GM12878 (cell line): ENCODE measurements at regions not wholly inside any gene's neighbourhood (a gene's known extent, or its start where the extent isn't known, plus 50 kb on each side); places are given as distances from the start of the nearest gene placed in this dataset.

Source experiments
- ATAC-seq: fragments of 200-7000 bp; cut with Tn5 transposase; 3 replicates; pipeline ENCODE4 v1.9.1; 2020; ENCODE audit warnings: mild to moderate bottlenecking, moderate library complexity
- BruUV-seq: library from RNA; stranded (reverse); fragments of 400-500 nt; replicated peaks from 2 replicates; lab custom pipeline; 2021; lab: Mats Ljungman, UMichigan
- CTCF ChIA-PET: fragments of 300-600 bp; sonication (Branson Sonifier 250); formaldehyde crosslinking; extraction: SDS; loops from one replicate; lab custom pipeline; 2021; ENCODE audit warnings: inconsistent platforms; lab: Yijun Ruan, JAX
- POLR2A ChIA-PET: fragments of 350-600 bp; formaldehyde crosslinking; extraction: SDS; loops from one replicate; lab custom pipeline; 2021; ENCODE audit warnings: inconsistent platforms; lab: Charles Lee
- RAD21 ChIA-PET: fragments of 300-600 bp; sonication (Branson Sonifier 250); formaldehyde crosslinking; loops from one replicate; lab custom pipeline; 2023; ENCODE audit warnings: antibody characterized with exemption; ENCODE audit not compliant: unreplicated experiment; lab: Charles Lee
- SMC1A ChIA-PET: fragments of 300-600 bp; sonication (Branson Sonifier 250); formaldehyde crosslinking; loops from one replicate; lab custom pipeline; 2023; ENCODE audit not compliant: unreplicated experiment, uncharacterized antibody; lab: Charles Lee
- DNase-seq: peaks from one replicate; pipeline ENCODE4 v3.0.0-alpha.2; 2011; ENCODE audit warnings: low read depth, low spot score
- FAIRE-seq: peaks from 3 replicates; lab custom pipeline; 2011; peaks lifted over from hg19 to GRCh38; lab: Jason Lieb, UNC
- H2AFZ ChIP-seq: 2 replicates; pipeline ENCODE4 v1.6.0; 2011; ENCODE audit warnings: low read depth, low read length, control low read depth; ENCODE audit not compliant: control insufficient read depth
- H3K27ac ChIP-seq: 2 replicates; pipeline ENCODE4 v1.5.1; 2011; ENCODE audit warnings: control low read depth; ENCODE audit not compliant: control insufficient read depth, insufficient read depth
- H3K27me3 ChIP-seq, 2 experiments: replicated peaks in 1 of 2; 2 replicates each; pipeline versions ENCODE4 v1.6.0 to v1.6.1; 2011; ENCODE audit warnings: low read length in 1 of 2; ENCODE audit not compliant: control insufficient read depth in 2 of 2, insufficient read depth in 2 of 2
- H3K36me3 ChIP-seq, 2 experiments: 2 replicates each; pipeline ENCODE4 v1.5.1; 2011; ENCODE audit warnings: low read length in 1 of 2; ENCODE audit not compliant: control insufficient read depth in 2 of 2, insufficient read depth in 2 of 2
- H3K4me1 ChIP-seq: 2 replicates; pipeline ENCODE4 v1.6.1; 2011; ENCODE audit warnings: mild to moderate bottlenecking, low read length, moderate library complexity, mixed read lengths; ENCODE audit not compliant: control insufficient read depth, insufficient read depth
- H3K4me2 ChIP-seq: 2 replicates; pipeline ENCODE4 v1.6.0; 2011; ENCODE audit warnings: control low read depth; ENCODE audit not compliant: control insufficient read depth, insufficient read depth
- H3K4me3 ChIP-seq: fragments of 200-600 bp; sonication (generic); 2 replicates; pipeline ENCODE4 v1.5.1; 2016
- H3K79me2 ChIP-seq: 2 replicates; pipeline ENCODE4 v1.6.0; 2011; ENCODE audit warnings: low read length; ENCODE audit not compliant: control insufficient read depth, insufficient read depth
- H3K9ac ChIP-seq: 2 replicates; pipeline ENCODE4 v1.8.0; 2011; ENCODE audit warnings: low read length, control low read depth, mixed read lengths; ENCODE audit not compliant: control insufficient read depth, insufficient read depth
- H3K9me3 ChIP-seq: replicated peaks from 3 replicates; pipeline ENCODE4 v1.5.1; 2011; ENCODE audit warnings: mild to moderate bottlenecking, low read length; ENCODE audit not compliant: control insufficient read depth, insufficient read depth
- H4K20me1 ChIP-seq: 2 replicates; pipeline ENCODE4 v1.6.0; 2011; ENCODE audit not compliant: control insufficient read depth, insufficient read depth
- BACH1 ChIP-seq: fragments of 450-650 bp; IDR thresholded peaks from 2 replicates; pipeline ENCODE4 v1.6.1; 2017; ENCODE audit warnings: mild to moderate bottlenecking, borderline replicate concordance
- CEBPB ChIP-seq, 2 experiments: fragments of 150-350 bp in 1 of 2; IDR thresholded peaks; 2 replicates each; pipeline ENCODE4 v1.6.1; 2012 to 2014; ENCODE audit warnings: low read depth in 2 of 2, low read length in 2 of 2, borderline replicate concordance in 1 of 2, inconsistent platforms in 1 of 2
- E4F1 ChIP-seq: fragments of 450-650 bp; IDR thresholded peaks from 2 replicates; pipeline ENCODE4 v1.6.1; 2018; ENCODE audit warnings: borderline replicate concordance, mild to moderate bottlenecking; ENCODE audit not compliant: partially characterized antibody
- ETV6 ChIP-seq, 2 experiments: fragments of 450-650 bp in 1 of 2; IDR thresholded peaks in 1 of 2; conservative IDR thresholded peaks in 1 of 2; 2 replicates each; pipeline ENCODE4 v1.6.1; 2014; ENCODE audit warnings: antibody characterized with exemption in 1 of 2, borderline replicate concordance in 1 of 2, low read depth in 1 of 2, mild to moderate bottlenecking in 1 of 2, moderate library complexity in 1 of 2
- HCFC1 ChIP-seq: fragments of 150-350 bp; IDR thresholded peaks from 2 replicates; pipeline ENCODE4 v1.6.1; 2014; ENCODE audit warnings: low read length
- MEF2A ChIP-seq: IDR thresholded peaks from 2 replicates; pipeline ENCODE4 v1.6.1; 2011; ENCODE audit warnings: low read depth, mild to moderate bottlenecking, low read length, moderate library complexity; ENCODE audit not compliant: insufficient read depth
- MEF2B ChIP-seq: fragments of 450-650 bp; IDR thresholded peaks from 2 replicates; pipeline ENCODE4 v1.6.1; 2018; ENCODE audit warnings: mild to moderate bottlenecking, moderate library complexity; ENCODE audit not compliant: partially characterized antibody, poor library complexity, severe bottlenecking
- NKRF ChIP-seq: fragments of 450-650 bp; conservative IDR thresholded peaks from 2 replicates; pipeline ENCODE4 v1.6.1; 2017; ENCODE audit warnings: mild to moderate bottlenecking, moderate library complexity
- NR2F1 ChIP-seq: fragments of 450-650 bp; conservative IDR thresholded peaks from 2 replicates; pipeline ENCODE4 v1.6.1; 2017; ENCODE audit warnings: mild to moderate bottlenecking
- PAX8 ChIP-seq: fragments of 450-650 bp; IDR thresholded peaks from 2 replicates; pipeline ENCODE4 v1.6.1; 2017; ENCODE audit warnings: mild to moderate bottlenecking, moderate library complexity
- SKIL ChIP-seq: fragments of 450-650 bp; IDR thresholded peaks from 2 replicates; pipeline ENCODE4 v1.6.1; 2017; ENCODE audit warnings: mild to moderate bottlenecking, low read depth, inconsistent platforms; ENCODE audit not compliant: poor library complexity, severe bottlenecking
- SREBF1 ChIP-seq: IDR thresholded peaks from 2 replicates; pipeline ENCODE4 v1.6.1; 2012; ENCODE audit warnings: mild to moderate bottlenecking, low read length
- YBX1 ChIP-seq: fragments of 450-650 bp; IDR thresholded peaks from 2 replicates; pipeline ENCODE4 v1.6.1; 2016; ENCODE audit warnings: antibody characterized with exemption
- ZNF592 ChIP-seq: fragments of 450-650 bp; IDR thresholded peaks from 2 replicates; pipeline ENCODE4 v1.6.1; 2017; ENCODE audit warnings: mild to moderate bottlenecking, moderate library complexity
- WGBS: methylation state at CpG from one replicate; pipeline ENCODE4 v1.1.6; 2016; ENCODE audit warnings: low lambda C conversion rate; ENCODE audit not compliant: insufficient replicate concordance, insufficient coverage; ENCODE audit errors: missing lambda C conversion rate; 5-methylcytosine and 5-hydroxymethylcytosine counted together
- in situ Hi-C: fragments of 300-500 bp; cut with MboI; formaldehyde crosslinking; loops from 9 replicates; pipeline ENCODE4 v1.14.3; 2018; ENCODE audit warnings: mixed read lengths
- intact Hi-C: fragments of 100-400 bp; cut with micrococcal nuclease; formaldehyde crosslinking; loops from one replicate; pipeline ENCODE4 v1.14.2; 2022; ENCODE audit not compliant: unreplicated experiment

- Histone ChIP-seq H3K36me3 (no peaks in the 10 kb centered on the region), H3K9me3 (no peaks in the 10 kb centered on the region), H3K27ac (no peak overlapping the region), H3K4me1 (peaks cover 3% of the 10 kb centered on the region; the same call in 1 of the 2 replicates), H3K9ac (no peak overlapping the region), H4K20me1 (no peaks in the 10 kb centered on the region), H3K4me2 (no peak overlapping the region), H3K27me3 (no peaks in the 10 kb centered on the region; a peak in 1 of 4 replicates), H3K4me3 (no peak overlapping the region), H2AFZ (no peak overlapping the region), H3K79me2 (no peaks in the 10 kb centered on the region)
- TF ChIP-seq SKIL (no peak), HCFC1 (no peak), YBX1 (no peak), ETV6 (conservative IDR thresholded peaks at IDR 0.05 in 1 of 2, IDR thresholded peaks at IDR 0.05 in 1 of 2; ENCODE audit: borderline replicate concordance in 1 of 2, low read depth in 1 of 2) (no peak), SREBF1 (no peak), PAX8 (no peak), NR2F1 (no peak), BACH1 (no peak), MEF2A (no peak), MEF2B (no peak), E4F1 (no peak), CEBPB (IDR thresholded peaks at IDR 0.05; ENCODE audit: borderline replicate concordance in 1 of 2, low read depth in 2 of 2, low read length in 2 of 2) (no peak), ZNF592 (no peak), NKRF (no peak)
- FAIRE-seq (no peak), DNase-seq (no peak), ATAC-seq (no peak)
- BruUV-seq: no TSS peak
- intact Hi-C loops (no loop called here), in situ Hi-C loops (no loop called here)
- SMC1A ChIA-PET: interaction anchor here (1.1 to 1.5 kb wide), 2 partner anchors 30 to 32 kb away, joined by 4 read pairs; no protein-coding TSS in a partner anchor
- CTCF ChIA-PET: no interaction called here
- 23% methylated on average over 3 of the region's 3 CpGs for WGBS
- RAD21 ChIA-PET: interaction anchor here (1.6 kb wide), 1 partner anchor 24 kb away, joined by 6 read pairs; no protein-coding TSS in a partner anchor
- POLR2A ChIA-PET: no interaction called here
Measured at GRCh38 chr18:57983472-57983871, 60.6 kb upstream of the NEDD4L start.
